ENCODE measurements at regions not wholly inside any gene's neighbourhood (a gene's known extent, or its start where the extent isn't known, plus 50 kb on each side); places are given as distances from the start of the nearest gene placed in this dataset.

- TF ChIP-seq, protein P1, sequence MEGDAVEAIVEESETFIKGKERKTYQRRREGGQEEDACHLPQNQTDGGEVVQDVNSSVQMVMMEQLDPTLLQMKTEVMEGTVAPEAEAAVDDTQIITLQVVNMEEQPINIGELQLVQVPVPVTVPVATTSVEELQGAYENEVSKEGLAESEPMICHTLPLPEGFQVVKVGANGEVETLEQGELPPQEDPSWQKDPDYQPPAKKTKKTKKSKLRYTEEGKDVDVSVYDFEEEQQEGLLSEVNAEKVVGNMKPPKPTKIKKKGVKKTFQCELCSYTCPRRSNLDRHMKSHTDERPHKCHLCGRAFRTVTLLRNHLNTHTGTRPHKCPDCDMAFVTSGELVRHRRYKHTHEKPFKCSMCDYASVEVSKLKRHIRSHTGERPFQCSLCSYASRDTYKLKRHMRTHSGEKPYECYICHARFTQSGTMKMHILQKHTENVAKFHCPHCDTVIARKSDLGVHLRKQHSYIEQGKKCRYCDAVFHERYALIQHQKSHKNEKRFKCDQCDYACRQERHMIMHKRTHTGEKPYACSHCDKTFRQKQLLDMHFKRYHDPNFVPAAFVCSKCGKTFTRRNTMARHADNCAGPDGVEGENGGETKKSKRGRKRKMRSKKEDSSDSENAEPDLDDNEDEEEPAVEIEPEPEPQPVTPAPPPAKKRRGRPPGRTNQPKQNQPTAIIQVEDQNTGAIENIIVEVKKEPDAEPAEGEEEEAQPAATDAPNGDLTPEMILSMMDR (IDR thresholded peaks at IDR 0.05) = peak in 1 of 4 experiments; percentile 32
- no peak for TF ChIP-seq POLR2A (IDR thresholded peaks at IDR 0.05)
Observed at GRCh38 chr5:106121972-106122605, 1548.6 kb downstream of the EFNA5 start.

Data from sigmoid colon (tissue), 3 donors.